CMK (cell line): ENCODE measurements at regions not wholly inside any gene's neighbourhood (a gene's known extent, or its start where the extent isn't known, plus 50 kb on each side); places are given as distances from the start of the nearest gene placed in this dataset.
"Not testable (repeated sequence)": the region's sequence is repeated elsewhere in the genome, so short reads cannot be mapped to it uniquely, and the experiment has no call there.

Experiments
- DNase-seq: peaks from one replicate; pipeline ENCODE4 v3.0.0-alpha.2; 2010; ENCODE audit warnings: low read depth

GRCh38 chr1:194919146-194919545 is 1689.1 kb downstream of the KCNT2 start:
- no peak for DNase-seq

- DNase-seq = no peak
These were observed 1690.5 kb downstream of the KCNT2 start for GRCh38 chr1:194917769-194918168.

DNA sequence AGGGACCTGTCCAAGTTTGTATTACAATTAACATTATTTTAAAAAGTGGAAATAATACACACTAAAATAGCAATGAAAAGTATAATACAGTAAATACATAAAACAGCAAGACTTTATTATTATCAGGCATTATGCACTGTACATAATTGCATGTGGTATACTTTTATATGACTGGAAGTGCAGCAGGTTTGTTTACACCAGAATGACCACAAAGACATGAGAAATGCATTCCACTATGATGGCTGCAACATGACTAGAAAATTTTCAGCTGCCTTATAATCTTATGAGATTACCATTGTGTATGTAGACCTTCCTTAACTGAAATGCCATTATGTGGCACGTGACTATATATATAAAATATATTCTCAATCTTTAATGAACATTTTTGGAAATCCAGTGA is 1699.6 kb downstream of the KCNT2 start:
- no peak for DNase-seq

GRCh38 chr1:194903524-194903923 is 1704.7 kb downstream of the KCNT2 start:
- DNase-seq = no peak

- no peak for DNase-seq
These were observed 1702.9 kb upstream of the B3GALT2 start for GRCh38 chr1:194889310-194889709.

DNA sequence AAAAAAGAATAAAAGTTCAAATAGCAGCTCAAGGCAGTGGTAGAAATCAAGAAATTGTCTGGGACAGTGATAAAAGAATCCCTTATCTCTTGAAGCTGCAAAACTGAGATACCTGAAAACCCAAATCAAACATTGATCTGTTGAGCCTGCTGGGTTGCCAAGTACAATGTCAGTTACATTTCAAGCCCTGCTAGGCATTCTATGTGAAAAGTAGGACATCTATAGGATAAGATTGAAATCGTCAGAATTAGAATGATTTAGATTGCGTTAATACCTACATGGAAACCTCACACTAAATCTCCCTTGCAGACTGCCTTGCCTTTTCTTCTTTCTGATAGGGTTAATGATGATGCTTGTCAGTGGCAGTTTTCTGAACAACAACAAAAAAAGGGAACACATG is 1684.4 kb upstream of the B3GALT2 start:
- no peak for DNase-seq

GRCh38 chr1:194866153-194866552 is 1679.7 kb upstream of the B3GALT2 start:
- DNase-seq = no peak

DNA sequence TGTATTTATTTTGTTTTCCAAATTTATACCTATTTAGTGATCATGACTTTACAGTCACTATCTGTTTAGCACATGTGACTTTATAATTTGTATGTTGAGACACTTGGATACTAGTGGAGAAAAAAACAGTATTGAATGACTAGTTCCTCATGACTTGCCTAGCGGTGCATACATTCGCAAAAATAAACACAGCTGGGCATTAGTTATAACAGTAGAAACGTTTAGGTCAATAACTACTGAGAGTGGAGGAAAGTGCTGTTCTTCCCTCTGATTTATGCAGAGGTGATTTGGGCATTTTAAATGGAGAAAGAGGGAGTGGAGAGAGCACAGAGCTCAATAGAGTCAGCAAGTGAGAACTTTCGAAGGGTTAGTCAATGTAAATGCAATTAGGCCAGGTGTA is 1679.0 kb upstream of the B3GALT2 start:
- DNase-seq = no peak

GRCh38 chr1:194862129-194862528 is 1675.7 kb upstream of the B3GALT2 start:
- DNase-seq = no peak

DNA sequence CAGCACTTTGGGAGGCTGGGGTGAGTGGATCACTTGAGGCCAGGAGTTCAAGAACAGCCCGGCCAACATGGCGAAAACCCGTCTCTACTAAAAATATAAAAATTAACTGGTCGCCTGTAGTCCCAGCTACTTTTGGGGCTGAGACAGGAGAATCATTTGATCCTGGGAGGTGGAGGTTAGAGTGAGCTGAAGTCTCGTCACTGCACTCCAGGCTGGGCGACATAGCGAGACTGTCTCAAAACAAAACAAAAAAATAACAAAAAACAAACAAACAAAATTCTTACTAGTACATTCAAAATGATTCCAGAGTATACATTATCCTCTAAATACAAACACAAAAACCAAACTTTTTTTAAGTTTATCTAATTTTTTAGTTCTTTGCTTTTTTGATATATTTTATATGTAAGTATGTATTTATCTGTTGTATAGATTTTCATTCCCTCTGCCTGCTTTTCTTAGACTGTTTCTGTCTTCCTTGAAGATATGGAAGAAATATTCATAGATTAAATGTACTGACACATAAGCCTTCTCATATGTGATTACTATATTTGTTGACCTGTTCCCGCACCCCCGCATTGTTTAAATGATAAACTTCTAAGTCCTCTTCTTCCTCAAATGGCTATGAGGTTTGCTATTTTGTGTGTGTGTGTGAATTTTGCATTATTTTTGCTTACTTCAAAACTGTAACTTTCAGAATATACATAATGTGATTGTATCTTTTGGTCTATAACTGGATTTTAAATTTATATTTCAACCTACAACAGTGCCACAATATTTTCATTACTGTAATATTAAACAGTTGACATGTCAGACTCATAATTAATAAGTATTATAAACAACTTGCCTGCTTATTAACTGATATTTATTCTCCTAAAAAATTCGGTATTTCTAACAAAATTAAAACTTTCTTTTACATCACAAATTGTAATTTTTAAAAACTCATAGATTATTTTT is 1674.1 kb upstream of the B3GALT2 start:
- DNase-seq = no peak

DNA sequence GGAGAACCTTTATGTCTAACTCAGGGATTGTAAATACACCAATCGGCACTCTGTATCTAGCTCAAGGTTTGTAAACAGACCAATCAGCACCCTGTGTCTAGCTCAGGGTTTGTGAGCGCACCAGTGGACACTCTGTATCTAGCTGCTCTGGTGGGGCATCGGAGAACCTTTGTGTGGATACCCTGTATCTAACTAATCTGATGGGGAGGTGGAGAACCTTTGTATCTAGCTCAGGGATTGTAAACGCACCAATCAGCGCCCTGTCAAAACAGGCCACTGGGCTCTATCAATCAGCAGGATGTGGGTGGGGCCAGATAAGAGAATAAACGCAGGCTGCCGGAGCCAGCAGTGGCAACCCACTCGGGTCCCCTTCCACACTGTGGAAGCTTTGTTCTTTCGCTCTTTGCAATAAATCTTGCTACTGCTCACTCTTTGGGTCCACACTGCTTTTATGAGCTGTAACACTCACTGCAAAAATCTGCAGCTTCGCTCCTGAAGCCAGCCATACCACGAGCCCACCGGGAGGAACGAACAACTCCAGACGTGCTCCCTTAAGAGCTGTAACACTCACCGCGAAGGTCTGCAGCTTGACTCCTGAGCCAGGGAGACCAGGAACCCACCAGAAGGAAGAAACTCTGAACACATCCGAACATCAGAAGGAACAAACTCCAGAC is 1673.2 kb upstream of the B3GALT2 start:
- DNase-seq = not testable (repeated sequence)

- DNase-seq = not testable (repeated sequence)
These were observed 1672.5 kb upstream of the B3GALT2 start for GRCh38 chr1:194858811-194859480.

DNA sequence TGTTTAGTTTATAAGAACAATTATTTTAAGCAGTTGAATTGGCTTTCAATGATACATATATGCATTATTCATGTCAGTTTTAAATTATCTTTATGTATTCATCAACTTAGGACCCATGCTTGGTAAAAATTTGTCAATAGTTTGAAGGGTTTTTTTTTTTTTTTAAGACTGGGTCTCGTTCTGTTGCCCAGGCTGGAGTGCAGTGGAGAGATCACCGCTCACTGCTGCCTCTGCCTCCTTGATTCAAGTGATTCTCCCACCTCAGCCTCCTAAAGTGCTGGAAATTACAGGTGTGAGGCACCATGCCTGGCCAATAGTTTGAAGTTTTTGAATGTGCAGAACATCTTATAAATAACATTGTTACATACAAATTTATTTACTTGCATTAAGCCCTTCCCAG is 1671.0 kb upstream of the B3GALT2 start:
- DNase-seq = no peak

DNA sequence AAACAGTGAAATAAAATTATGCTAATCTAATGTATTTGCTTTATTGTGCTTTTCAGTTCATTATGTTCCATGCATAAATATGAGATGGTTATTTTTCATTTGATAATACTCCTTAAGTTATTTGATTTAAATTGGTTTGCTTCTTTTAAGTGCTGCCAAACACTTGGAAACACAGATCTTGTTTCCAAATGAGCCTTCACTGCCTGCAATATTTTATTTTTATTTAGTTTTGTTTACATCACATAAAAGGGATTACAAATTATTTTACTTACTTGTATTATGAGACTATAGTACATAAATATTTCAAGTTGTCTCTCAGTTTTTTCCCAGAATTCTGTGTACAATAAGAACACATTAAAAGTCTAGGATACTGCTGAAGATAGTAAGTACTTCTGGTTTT is 1662.4 kb upstream of the B3GALT2 start:
- DNase-seq = no peak

DNA sequence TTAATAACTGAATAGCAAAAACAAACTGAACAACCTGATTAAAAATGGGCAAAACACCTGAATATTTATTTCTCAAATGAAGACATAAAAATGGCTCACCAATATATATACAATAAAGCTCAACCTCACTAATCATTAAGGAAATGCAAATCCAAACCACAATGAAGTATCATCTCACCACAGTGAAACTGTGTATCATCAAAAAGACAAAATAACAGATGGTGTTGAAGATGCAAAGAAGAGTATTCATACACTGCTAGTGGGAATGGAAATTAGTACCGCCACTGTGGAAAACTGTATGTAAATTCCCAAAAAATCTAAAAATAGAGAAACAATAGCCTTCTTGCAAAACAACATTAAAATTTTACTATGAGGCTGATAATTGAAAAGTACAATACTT is 1660.1 kb upstream of the B3GALT2 start:
- no peak for DNase-seq

- no peak for DNase-seq
These were observed 1656.7 kb upstream of the B3GALT2 start for GRCh38 chr1:194843077-194843476.

DNA sequence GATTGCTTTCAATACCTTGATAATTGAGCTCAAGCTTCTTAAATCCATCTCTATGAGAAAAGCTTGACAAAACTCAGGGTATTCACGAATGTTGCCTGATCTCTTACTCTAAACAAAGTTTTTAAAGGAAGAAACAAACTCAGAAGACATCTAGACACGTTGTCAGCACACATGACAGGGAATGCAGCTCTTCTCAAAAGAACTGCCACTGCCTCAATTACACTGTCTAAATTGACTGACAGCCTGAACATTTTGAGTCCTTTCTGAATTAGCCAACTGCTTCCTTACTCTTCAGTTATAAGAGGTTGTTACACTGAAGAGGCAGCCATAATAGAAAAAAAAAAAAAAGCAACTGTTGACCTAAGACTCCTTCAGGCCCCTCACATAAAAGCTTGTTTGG is 1646.7 kb upstream of the B3GALT2 start:
- DNase-seq = no peak

GRCh38 chr1:194831595-194831994 is 1645.2 kb upstream of the B3GALT2 start:
- DNase-seq = not testable (repeated sequence)

- no peak for DNase-seq
These were observed 1644.0 kb upstream of the B3GALT2 start for GRCh38 chr1:194830387-194830786.

DNA sequence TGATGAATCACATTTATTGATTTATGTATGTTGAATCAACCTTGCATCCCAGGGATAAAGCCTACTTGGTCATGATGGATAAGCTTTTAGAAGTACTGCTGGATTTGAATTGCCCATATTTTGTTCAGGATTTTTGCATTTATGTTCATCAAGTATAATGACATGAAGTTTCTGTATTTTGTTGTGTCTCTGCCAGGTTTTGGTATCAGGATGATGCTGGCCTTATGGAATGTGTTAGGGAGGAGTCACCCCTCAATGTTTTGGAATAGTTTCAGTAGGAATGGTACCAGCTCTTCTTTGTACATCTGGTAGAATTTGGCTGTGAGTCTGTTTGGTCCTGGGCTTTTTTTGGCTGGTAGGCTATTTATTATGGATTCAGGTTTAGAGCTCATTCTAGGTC is 1643.1 kb upstream of the B3GALT2 start:
- no peak for DNase-seq

DNA sequence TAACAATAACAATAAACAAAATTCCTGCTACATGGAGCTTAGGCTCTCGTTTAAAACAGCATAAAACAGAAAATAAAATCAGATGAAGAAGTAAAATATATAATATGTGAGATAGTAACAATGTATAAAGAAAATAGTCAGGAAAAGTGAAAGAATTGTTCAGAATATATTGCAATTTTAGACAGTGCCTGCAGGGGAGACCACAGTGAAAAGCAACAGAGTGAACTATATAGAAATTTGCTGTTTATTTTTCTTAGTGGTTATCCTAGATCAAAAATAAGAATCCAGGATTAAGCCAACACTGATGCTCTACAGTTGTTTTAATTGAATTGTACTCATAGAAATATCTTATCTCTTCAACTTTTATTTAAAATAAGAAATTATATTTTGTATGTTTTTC is 1639.0 kb upstream of the B3GALT2 start:
- DNase-seq = no peak

DNA sequence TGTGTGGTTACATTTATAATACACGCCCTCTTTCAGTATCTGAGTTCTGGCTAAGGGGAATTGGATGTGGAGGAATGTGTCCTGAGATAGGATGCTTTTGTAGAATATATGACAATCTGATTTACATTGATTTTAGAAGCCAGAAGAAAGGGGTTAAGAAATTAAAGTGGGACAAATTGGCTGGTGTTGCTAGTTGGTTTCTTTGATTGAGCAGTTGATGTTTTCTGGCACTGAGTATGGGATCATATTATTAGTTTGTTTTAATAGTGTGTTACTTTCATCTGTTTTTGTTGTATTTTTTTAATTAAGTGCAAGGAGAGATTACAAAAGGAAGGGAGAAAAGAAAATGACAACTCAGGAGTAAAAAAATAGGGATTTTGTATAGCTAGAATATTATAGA is 1634.7 kb upstream of the B3GALT2 start:
- no peak for DNase-seq

GRCh38 chr1:194818674-194819073 is 1632.3 kb upstream of the B3GALT2 start:
- no peak for DNase-seq
